ENCODE measurements at regions not wholly inside any gene's neighbourhood (a gene's known extent, or its start where the extent isn't known, plus 50 kb on each side); places are given as distances from the start of the nearest gene placed in this dataset.

DNA sequence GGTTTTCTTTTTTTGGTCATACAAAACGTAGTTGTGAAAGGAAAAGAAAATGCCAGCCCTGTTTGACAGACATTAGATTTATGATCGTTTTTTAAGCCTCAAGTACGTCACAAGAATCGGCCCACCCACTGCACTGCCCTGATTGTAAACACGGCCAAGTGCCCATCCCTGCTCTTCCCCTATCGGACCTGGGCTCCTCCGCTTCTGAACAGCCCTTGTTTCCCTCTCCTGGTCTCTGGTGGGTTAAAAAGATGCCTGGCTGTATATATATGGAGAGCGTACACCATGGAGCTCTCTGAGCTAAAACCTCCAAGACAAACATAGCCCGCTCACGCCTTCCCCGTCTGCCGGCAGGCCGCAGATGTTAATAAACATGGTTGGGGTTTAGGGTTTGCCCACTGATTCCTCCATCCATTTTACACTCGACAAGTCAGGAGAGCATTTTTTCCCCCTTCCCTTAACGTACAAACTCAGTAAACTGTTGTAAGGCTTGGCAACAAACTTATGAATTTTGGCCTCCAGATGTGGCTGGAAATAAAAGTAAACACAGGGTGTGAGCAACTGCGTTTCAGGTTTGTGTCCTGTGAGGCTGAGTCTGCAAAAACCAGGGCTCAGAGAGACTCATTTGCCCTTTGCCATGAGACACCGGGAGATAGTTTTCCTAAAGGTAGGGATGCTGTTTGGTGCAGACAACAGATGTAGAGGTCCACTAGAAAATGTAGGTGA lies 325.9 kb downstream of the SOX9 start:
- DNase-seq: no peak
- no peak overlapping the region for H3K27ac ChIP-seq
- no peak for TF ChIP-seq POLR2A (IDR thresholded peaks at IDR 0.05)
- TF ChIP-seq, protein P1, sequence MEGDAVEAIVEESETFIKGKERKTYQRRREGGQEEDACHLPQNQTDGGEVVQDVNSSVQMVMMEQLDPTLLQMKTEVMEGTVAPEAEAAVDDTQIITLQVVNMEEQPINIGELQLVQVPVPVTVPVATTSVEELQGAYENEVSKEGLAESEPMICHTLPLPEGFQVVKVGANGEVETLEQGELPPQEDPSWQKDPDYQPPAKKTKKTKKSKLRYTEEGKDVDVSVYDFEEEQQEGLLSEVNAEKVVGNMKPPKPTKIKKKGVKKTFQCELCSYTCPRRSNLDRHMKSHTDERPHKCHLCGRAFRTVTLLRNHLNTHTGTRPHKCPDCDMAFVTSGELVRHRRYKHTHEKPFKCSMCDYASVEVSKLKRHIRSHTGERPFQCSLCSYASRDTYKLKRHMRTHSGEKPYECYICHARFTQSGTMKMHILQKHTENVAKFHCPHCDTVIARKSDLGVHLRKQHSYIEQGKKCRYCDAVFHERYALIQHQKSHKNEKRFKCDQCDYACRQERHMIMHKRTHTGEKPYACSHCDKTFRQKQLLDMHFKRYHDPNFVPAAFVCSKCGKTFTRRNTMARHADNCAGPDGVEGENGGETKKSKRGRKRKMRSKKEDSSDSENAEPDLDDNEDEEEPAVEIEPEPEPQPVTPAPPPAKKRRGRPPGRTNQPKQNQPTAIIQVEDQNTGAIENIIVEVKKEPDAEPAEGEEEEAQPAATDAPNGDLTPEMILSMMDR (IDR thresholded peaks at IDR 0.05): no peak
- peaks cover 11 to 13% of the 10 kb centered on the region in 2 donors for H3K4me1 ChIP-seq
- no peak overlapping the region for H3K4me3 ChIP-seq (replicated peaks in 1 of 3)
- H3K27me3 ChIP-seq: no peaks in the 10 kb centered on the region
- no peaks in the 10 kb centered on the region for H3K36me3 ChIP-seq
- intact Hi-C loops (cut with DNase I): no loop called here
- no peaks in the 10 kb centered on the region for H3K9me3 ChIP-seq
- WGBS, 2 donors: 84 to 91% methylated on average over 17 of the region's 17 CpGs

DNA sequence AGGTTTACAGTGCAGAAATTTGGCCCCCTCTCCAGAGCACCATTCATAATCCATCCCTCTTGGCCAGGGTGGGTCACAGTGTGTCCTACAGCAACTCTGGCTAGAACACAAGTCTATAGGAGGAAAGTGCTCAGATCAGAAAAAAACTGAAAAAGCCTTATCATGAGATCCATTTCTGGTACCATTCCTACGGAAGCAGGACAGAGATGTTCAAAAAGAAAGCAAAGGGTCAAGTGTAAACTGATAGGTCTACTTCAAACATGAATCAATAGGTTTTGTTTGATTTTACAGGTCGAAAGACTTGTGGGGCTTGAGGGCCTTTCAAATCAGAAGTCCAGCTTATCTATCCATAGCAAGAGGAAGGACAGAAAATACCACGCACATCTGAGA lies 326.4 kb downstream of the SOX9 start:
- Histone ChIP-seq H3K4me3 (replicated peaks in 1 of 3) (no peak overlapping the region), H3K9me3 (no peaks in the 10 kb centered on the region), H3K27me3 (no peaks in the 10 kb centered on the region), H3K4me1 (peaks cover 11 to 13% of the 10 kb centered on the region in 2 donors), H3K27ac (no peak overlapping the region), H3K36me3 (no peaks in the 10 kb centered on the region)
- no peak for DNase-seq
- no peak for TF ChIP-seq POLR2A (IDR thresholded peaks at IDR 0.05)
- TF ChIP-seq, protein P1 (IDR thresholded peaks at IDR 0.05): no peak
- 82 to 85% methylated on average over 3 of the region's 3 CpGs for WGBS, 2 donors
- intact Hi-C loops (cut with DNase I): no loop called here

DNA sequence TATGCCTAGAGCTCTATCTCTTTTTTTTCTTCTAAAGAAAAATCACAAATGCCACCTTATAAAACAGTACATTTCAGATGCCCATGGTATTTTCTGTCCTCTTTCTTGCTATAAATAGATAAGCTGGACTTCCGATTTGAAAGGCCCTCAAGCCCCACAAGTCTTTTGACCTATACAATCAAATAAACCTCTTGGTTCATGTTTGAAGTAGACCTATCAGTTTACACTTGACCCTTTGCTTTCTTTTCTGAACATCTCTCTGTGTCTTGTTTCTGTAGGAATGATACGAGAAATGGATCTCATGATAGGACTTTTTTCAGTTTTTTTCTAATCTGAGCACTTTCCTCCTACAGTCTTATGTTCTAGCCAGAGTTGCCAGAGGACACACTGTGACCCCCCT lies 327.2 kb downstream of the SOX9 start:
- no peak for TF ChIP-seq POLR2A (IDR thresholded peaks at IDR 0.05)
- TF ChIP-seq, protein P1 (IDR thresholded peaks at IDR 0.05): no peak
- WGBS, 2 donors: 75 to 79% methylated on average over 2 of the region's 2 CpGs

DNA sequence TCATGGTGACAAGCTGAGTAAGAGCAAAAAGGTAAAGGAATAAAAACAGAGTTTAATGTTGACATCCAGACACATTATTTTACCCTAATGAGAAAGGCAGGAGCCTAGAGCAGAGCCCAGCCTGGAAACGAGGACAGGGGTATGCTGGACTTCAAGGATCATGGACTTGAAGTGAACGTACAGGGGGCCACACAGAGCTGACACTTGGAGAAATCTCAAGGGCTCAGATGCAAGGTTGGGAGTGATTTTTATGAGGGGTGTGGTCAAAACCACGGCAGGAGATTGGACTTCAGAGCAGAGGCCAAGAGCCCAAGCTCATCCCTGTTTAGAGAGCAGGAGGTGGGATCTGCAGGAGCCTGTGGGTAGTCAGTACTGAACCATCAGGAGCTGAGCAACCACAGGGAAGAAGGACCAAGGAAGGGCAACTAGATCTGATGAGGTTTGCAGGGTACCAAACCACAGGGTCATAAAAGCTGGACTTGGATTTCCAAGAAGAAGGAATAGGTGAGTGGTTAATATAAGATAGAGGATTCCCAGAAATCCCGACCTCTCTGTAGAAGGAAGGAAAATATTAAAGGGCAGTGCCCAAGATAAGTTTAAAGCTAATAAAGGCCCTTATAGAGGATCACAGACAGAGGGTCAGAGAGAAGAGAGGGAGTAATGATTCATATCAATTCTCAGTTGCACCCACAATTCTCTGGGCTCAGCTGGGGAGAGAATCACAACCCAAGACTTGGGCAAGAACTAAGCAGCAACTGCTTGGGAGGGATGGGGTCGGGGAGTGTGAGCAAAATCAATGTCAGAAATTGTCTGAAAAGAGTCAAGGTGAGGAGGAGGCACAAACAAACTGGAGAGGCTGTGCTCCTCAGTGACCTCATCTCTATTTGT lies 331.7 kb downstream of the SOX9 start:
- no peak for TF ChIP-seq POLR2A (IDR thresholded peaks at IDR 0.05)
- TF ChIP-seq, protein P1 (IDR thresholded peaks at IDR 0.05): no peak
- no peak overlapping the region for H3K27ac ChIP-seq

More for the DNA sequence above, 327.2 kb downstream of the SOX9 start:
- Histone ChIP-seq H3K4me3 (replicated peaks in 1 of 3) (no peak overlapping the region), H3K36me3 (no peaks in the 10 kb centered on the region), H3K9me3 (no peaks in the 10 kb centered on the region), H3K27me3 (no peaks in the 10 kb centered on the region), H3K27ac (no peak overlapping the region), H3K4me1 (peaks cover 11 to 13% of the 10 kb centered on the region in 2 donors)
- intact Hi-C loops (cut with DNase I): no loop called here
- DNase-seq: no peak

DNA sequence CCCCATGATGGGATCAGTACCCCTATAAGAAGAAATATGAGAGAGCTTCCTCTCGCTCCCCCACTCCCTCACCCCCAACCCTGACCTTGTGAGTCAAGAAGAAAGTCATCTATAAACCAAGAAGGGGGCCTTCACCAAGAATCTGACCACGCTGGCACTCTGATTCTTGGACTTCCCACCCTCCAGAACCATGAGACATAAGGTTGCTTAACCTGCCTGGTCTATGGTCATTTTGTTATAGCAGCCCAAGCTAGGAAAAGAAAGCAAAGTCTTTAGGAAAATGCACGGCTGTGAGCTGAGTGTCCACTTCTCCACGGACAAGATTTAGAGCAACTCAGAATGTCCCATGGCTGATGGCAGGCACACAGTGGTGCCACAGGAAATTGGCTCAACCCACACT lies 333.5 kb downstream of the SOX9 start:
- TF ChIP-seq POLR2A (IDR thresholded peaks at IDR 0.05): no peak
- TF ChIP-seq, protein P1 (IDR thresholded peaks at IDR 0.05): no peak
- H3K4me3 ChIP-seq (replicated peaks in 1 of 3): no peak overlapping the region
- no peaks in the 10 kb centered on the region for H3K36me3 ChIP-seq
- intact Hi-C loops (cut with DNase I): no loop called here
- H3K9me3 ChIP-seq: no peaks in the 10 kb centered on the region
- H3K4me1 ChIP-seq: peaks cover 0 to 7% of the 10 kb centered on the region in 2 donors
- WGBS, 2 donors: 89 to 93% methylated on average over 4 of the region's 4 CpGs
- no peak for DNase-seq
- no peaks in the 10 kb centered on the region for H3K27me3 ChIP-seq
- H3K27ac ChIP-seq: no peak overlapping the region

More for the DNA sequence above, 331.7 kb downstream of the SOX9 start:
- intact Hi-C loops (cut with DNase I): no loop called here
- 79 to 80% methylated on average over 5 of the region's 5 CpGs for WGBS, 2 donors
- no peak for DNase-seq
- Histone ChIP-seq H3K4me3 (replicated peaks in 1 of 3) (no peak overlapping the region), H3K4me1 (peaks cover 0 to 7% of the 10 kb centered on the region in 2 donors), H3K9me3 (no peaks in the 10 kb centered on the region), H3K27me3 (no peaks in the 10 kb centered on the region), H3K36me3 (no peaks in the 10 kb centered on the region)

All from thyroid gland (tissue), 4 donors.